Choroid plexus epithelial cell (primary cell): ENCODE measurements at regions not wholly inside any gene's neighbourhood (a gene's known extent, or its start where the extent isn't known, plus 50 kb on each side); places are given as distances from the start of the nearest gene placed in this dataset.
"Not testable (repeated sequence)": the region's sequence is repeated elsewhere in the genome, so short reads cannot be mapped to it uniquely, and the experiment has no call there.

Experiments
- DNase-seq: peaks from one replicate; pipeline ENCODE4 v3.0.0-alpha.2; 2010; ENCODE audit warnings: low read depth
- H3K4me3 ChIP-seq: 2 replicates; pipeline ENCODE4 v1.5.1; 2011; ENCODE audit warnings: low read depth, mild to moderate bottlenecking, control low read depth, low read length, moderate library complexity
- TF ChIP-seq, protein P1 (sequence below): conservative IDR thresholded peaks from 2 replicates; pipeline ENCODE4 v1.5.1; 2011; ENCODE audit warnings: low read depth, mild to moderate bottlenecking, control low read depth, inconsistent platforms, low read length, moderate library complexity

DNA sequence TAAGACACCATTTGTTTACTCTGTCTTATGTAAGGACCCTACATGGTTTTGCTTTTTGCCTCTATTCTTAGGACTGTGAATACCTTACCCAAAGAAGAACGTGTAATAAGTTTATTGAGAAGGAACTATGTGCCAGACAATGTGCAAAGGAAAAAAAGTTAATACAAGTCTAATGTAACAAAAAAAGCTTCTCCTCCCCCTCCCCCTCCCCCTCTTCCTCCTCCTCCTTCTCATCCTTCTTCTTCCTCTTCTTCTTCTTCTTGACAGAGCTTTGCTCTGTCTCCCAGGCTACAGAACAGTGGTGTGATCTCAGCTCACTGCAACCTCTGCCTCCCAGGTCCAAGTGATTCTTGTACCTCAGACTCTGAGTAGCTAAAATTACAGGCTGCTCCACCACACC is 50.9 kb upstream of the MITF start:
- TF ChIP-seq, protein P1, sequence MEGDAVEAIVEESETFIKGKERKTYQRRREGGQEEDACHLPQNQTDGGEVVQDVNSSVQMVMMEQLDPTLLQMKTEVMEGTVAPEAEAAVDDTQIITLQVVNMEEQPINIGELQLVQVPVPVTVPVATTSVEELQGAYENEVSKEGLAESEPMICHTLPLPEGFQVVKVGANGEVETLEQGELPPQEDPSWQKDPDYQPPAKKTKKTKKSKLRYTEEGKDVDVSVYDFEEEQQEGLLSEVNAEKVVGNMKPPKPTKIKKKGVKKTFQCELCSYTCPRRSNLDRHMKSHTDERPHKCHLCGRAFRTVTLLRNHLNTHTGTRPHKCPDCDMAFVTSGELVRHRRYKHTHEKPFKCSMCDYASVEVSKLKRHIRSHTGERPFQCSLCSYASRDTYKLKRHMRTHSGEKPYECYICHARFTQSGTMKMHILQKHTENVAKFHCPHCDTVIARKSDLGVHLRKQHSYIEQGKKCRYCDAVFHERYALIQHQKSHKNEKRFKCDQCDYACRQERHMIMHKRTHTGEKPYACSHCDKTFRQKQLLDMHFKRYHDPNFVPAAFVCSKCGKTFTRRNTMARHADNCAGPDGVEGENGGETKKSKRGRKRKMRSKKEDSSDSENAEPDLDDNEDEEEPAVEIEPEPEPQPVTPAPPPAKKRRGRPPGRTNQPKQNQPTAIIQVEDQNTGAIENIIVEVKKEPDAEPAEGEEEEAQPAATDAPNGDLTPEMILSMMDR = no peak
- DNase-seq = no peak

DNA sequence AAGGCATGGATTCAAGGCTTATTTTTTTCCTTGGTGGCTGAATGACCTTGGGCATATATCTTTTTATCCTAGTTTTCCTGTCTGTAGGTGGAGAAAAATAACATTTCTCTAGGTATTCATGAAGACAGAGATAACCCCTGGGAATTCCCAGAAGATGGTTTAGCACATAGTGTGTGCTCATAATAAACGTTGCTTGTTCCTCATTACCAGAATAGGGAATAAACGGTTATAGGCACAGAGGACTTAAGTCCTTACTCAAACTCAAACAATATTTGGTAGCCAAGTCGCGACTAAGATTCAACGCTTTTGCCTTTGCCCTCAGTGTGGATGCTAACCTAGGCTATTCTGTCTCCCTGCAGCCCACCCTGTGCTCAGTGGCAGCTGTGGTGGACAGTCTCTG is 51.6 kb upstream of the MITF start:
- no peak overlapping the region for H3K4me3 ChIP-seq
- DNase-seq = no peak
- TF ChIP-seq, protein P1 = no peak

More for the DNA sequence above, 50.9 kb upstream of the MITF start:
- no peak overlapping the region for H3K4me3 ChIP-seq

GRCh38 chr3:69686056-69686455 is 53.2 kb upstream of the MITF start:
- no peak for DNase-seq
- no peak overlapping the region for H3K4me3 ChIP-seq
- TF ChIP-seq, protein P1 = no peak

DNA sequence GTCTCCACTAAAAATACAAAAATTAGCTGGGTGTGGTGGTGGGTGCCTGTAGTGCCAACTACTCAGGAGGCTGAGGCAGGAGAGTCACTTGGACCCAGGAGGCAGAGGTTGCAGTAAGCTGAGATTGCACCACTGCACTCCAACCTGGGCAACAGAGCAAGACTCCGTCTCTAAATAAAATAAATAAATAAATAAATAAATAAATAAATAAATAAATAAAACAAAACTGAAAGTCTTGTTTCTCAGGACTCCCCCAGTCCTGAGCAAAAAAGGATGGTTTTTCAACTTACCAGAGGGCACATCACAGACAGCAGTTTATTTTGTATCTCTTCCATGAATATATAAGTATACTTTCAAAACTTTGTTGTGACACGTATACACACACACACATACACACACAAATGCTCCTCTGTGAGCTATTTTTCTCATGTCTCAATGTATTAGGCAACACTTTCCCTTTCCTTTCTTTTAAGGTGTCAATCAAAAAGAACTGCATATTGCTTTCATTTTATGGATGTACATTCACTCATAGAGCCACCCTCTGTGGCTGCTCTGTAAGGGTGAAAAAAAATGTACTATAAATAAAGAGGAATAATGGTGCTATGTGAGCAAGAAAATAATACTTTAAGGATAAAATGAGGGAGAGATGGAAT is 54.8 kb upstream of the MITF start:
- H3K4me3 ChIP-seq = no peak overlapping the region
- TF ChIP-seq, protein P1 = no peak
- no peak for DNase-seq

- H3K4me3 ChIP-seq = no peak overlapping the region
- TF ChIP-seq, protein P1 = no peak
- no peak for DNase-seq
These were observed 56.0 kb upstream of the MITF start for GRCh38 chr3:69683082-69683806.

GRCh38 chr3:69677456-69677855 is 61.8 kb upstream of the MITF start:
- H3K4me3 ChIP-seq, DNase-seq: not testable (repeated sequence)

DNA sequence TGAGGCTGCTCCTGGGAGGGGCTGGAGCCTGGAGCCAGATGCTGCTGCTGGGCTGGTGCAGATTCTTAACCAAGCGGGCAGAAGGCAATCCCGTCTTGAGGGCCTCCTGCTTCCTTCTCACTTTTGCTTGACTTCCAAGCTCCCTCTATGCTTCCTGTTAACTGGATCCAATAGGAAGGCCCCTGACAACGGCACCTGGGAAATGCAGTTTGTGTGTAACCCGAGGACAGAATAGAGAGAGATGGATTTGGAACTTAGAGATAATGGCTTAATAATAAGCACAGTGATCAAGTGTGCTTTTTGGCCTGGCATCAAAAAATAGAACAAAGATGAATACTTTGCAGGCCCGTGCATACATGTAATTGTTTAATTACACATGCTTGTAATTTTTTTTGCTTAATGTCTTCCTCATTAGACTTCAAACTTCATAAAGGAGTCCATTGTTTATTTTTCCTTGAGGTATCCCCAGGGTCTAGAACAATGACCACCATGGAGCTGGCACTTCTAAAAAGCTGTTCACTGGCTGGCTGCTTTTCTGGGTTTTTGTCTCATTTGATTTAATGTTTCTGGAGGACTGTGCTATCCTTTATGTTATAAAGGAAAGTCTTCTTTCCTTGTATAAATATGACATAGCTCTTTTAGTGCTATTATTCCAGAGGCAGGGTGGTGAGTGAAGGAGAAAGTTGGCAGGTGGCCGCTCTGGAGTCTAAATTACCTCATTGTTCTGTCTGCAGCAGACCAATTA is 63.3 kb upstream of the MITF start:
- no peak overlapping the region for H3K4me3 ChIP-seq
- TF ChIP-seq, protein P1 = no peak
- no peak for DNase-seq
